SU-DHL-6 (cell line): ENCODE measurements at regions not wholly inside any gene's neighbourhood (a gene's known extent, or its start where the extent isn't known, plus 50 kb on each side); places are given as distances from the start of the nearest gene placed in this dataset.

ENCODE experiments used
- CTCF ChIP-seq: fragments of 200-600 bp; sonication (generic); IDR thresholded peaks from one replicate; pipeline ENCODE4 v1.5.1; 2017; ENCODE audit warnings: antibody characterized with exemption, mild to moderate bottlenecking, low read length, moderate library complexity; ENCODE audit not compliant: insufficient read depth, poor library complexity, severe bottlenecking
- EZH2phosphoT487 ChIP-seq: fragments of 200-600 bp; sonication (generic), shearing (Covaris generic); conservative IDR thresholded peaks from 2 replicates; pipeline ENCODE4 v1.6.1; 2018; ENCODE audit warnings: mild to moderate bottlenecking, antibody characterized with exemption, low read length, moderate library complexity, mixed read lengths

- no peak for TF ChIP-seq CTCF
- TF ChIP-seq EZH2phosphoT487 = no peak
These were observed 103.8 kb upstream of the COPS8 start for GRCh38 chr2:236981701-236982485.
